K562 (cell line): ENCODE measurements at regions not wholly inside any gene's neighbourhood (a gene's known extent, or its start where the extent isn't known, plus 50 kb on each side); places are given as distances from the start of the nearest gene placed in this dataset.
A peak's percentile ranks its signal among the peaks of the same experiment; 100 is the strongest.

Experiments
- ATAC-seq: fragments of 200-7000 bp; cut with Tn5 transposase; 3 replicates; pipeline ENCODE4 v1.9.1; 2020; ENCODE audit warnings: moderate library complexity
- BruUV-seq: library from RNA; stranded (reverse); fragments of 400-500 nt; replicated peaks from 2 replicates; lab custom pipeline; 2021; lab: Mats Ljungman, UMichigan
- CTCF ChIA-PET: fragments of 300-600 bp; formaldehyde crosslinking; extraction: SDS; loops from one replicate; lab custom pipeline; 2021; ENCODE audit warnings: low intra/inter-chr PET ratio; lab: Yijun Ruan, JAX
- POLR2A ChIA-PET: fragments of 300-600, 350-650 bp; sonication (Branson Sonifier 250); formaldehyde crosslinking; extraction: SDS; loops from one replicate; lab custom pipeline; 2021; ENCODE audit warnings: antibody characterized with exemption, inconsistent platforms; lab: Yijun Ruan, JAX
- DNase-seq, 4 experiments: peaks; one replicate each; pipeline versions ENCODE4 v3.0.0 to v3.0.0-alpha.2; 2011 to 2018; ENCODE audit warnings: low spot score in 3 of 4, mixed read lengths in 3 of 4; ENCODE audit errors: extremely low read depth in 1 of 4
- FAIRE-seq: peaks from 2 replicates; lab custom pipeline; 2011; peaks lifted over from hg19 to GRCh38; lab: Jason Lieb, UNC
- H2AFZ ChIP-seq: 2 replicates; pipeline ENCODE4 v1.6.0; 2011; ENCODE audit warnings: low read depth, low read length, control low read depth, inconsistent platforms
- H3K27ac ChIP-seq: fragments of 200-600 bp; 3 replicates; pipeline ENCODE4 v1.8.0; 2011; ENCODE audit warnings: low read depth, mild to moderate bottlenecking, control low read depth, inconsistent platforms, low read length, moderate library complexity, mixed read lengths; ENCODE audit errors: extremely low read depth
- H3K27me3 ChIP-seq, 2 experiments: fragments of 300-600 bp in 1 of 2; 2 replicates in 1 of 2; 3 replicates in 1 of 2; pipeline versions ENCODE4 v1.6.0 to v1.8.0; 2011; ENCODE audit warnings: inconsistent platforms in 2 of 2, low read length in 2 of 2, mild to moderate bottlenecking in 1 of 2, mixed read lengths in 1 of 2, moderate library complexity in 1 of 2; ENCODE audit not compliant: control insufficient read depth in 2 of 2, insufficient read depth in 2 of 2
- H3K36me3 ChIP-seq: fragments of 300-600 bp; 3 replicates; pipeline ENCODE4 v1.8.0; 2011; ENCODE audit warnings: mild to moderate bottlenecking, low read length, inconsistent platforms; ENCODE audit not compliant: control insufficient read depth, insufficient read depth
- H3K4me1 ChIP-seq, 2 experiments: fragments of 200-600 bp in 1 of 2; replicated peaks in 1 of 2; 2 replicates in 1 of 2; 3 replicates in 1 of 2; pipeline versions ENCODE4 v1.5.1 to v1.8.0; 2011; ENCODE audit warnings: inconsistent platforms in 2 of 2, low read length in 2 of 2, mild to moderate bottlenecking in 1 of 2, mixed read lengths in 1 of 2, moderate library complexity in 1 of 2; ENCODE audit not compliant: control insufficient read depth in 2 of 2, insufficient read depth in 2 of 2
- H3K4me2 ChIP-seq: 2 replicates; pipeline ENCODE4 v1.6.1; 2011; ENCODE audit warnings: low read length, control low read depth, inconsistent platforms, mixed read lengths; ENCODE audit not compliant: insufficient read depth
- H3K4me3 ChIP-seq: fragments of 200-600 bp; sonication (generic), shearing (Covaris generic); 2 replicates; pipeline ENCODE4 v1.5.1; 2016; ENCODE audit warnings: control low read depth, inconsistent platforms
- H3K79me2 ChIP-seq: fragments of 200-600 bp; 3 replicates; pipeline ENCODE4 v1.8.0; 2011; ENCODE audit warnings: low read length, inconsistent platforms; ENCODE audit not compliant: control insufficient read depth, insufficient read depth
- H3K9ac ChIP-seq, 2 experiments: 2 replicates each; pipeline versions ENCODE4 v1.6.0 to v1.6.1; 2011; ENCODE audit warnings: low read depth in 2 of 2, low read length in 2 of 2, control low read depth in 1 of 2, inconsistent platforms in 1 of 2, mild to moderate bottlenecking in 1 of 2, mixed read lengths in 1 of 2; ENCODE audit not compliant: insufficient read depth in 1 of 2
- H3K9me1 ChIP-seq: one replicate; pipeline ENCODE4 v1.6.0; 2011; ENCODE audit warnings: inconsistent platforms, mild to moderate bottlenecking, low read length, moderate library complexity; ENCODE audit not compliant: control insufficient read depth, insufficient read depth
- H3K9me3 ChIP-seq: replicated peaks from 2 replicates; pipeline ENCODE4 v1.5.1; 2011; ENCODE audit warnings: low read depth, low read length, inconsistent platforms; ENCODE audit not compliant: control insufficient read depth, insufficient read depth
- H4K20me1 ChIP-seq: replicated peaks from 2 replicates; pipeline ENCODE4 v1.6.1; 2011; ENCODE audit warnings: low read length, inconsistent platforms, mixed read lengths; ENCODE audit not compliant: control insufficient read depth, insufficient read depth
- CREB1 ChIP-seq, 2 experiments: sonication (generic) in 1 of 2; formaldehyde crosslinking in 1 of 2; IDR thresholded peaks; 2 replicates each; pipeline versions ENCODE4 v1.6.1 to v1.8.0; 2012 to 2022; ENCODE audit warnings: inconsistent platforms in 1 of 2, mild to moderate bottlenecking in 1 of 2, missing genetic modification reagents in 1 of 2, moderate library complexity in 1 of 2
- ETS2 ChIP-seq: IDR thresholded peaks from 2 replicates; pipeline ENCODE4 v1.6.1; 2016; ENCODE audit warnings: borderline replicate concordance, missing genetic modification characterization, mild to moderate bottlenecking, moderate library complexity, missing compliant biosample characterization; ENCODE audit not compliant: poor library complexity, severe bottlenecking
- HIVEP1 ChIP-seq: fragments of 250-450 bp; sonication (Bioruptor Pico); IDR thresholded peaks from 2 replicates; pipeline ENCODE4 v1.4.0; 2020; ENCODE audit warnings: mild to moderate bottlenecking
- MTA1 ChIP-seq: fragments of 450-650 bp; IDR thresholded peaks from 2 replicates; pipeline ENCODE4 v1.6.1; 2017; ENCODE audit warnings: borderline replicate concordance
- ZNF232 ChIP-seq: sonication (generic); formaldehyde crosslinking; IDR thresholded peaks from 2 replicates; pipeline ENCODE4 v1.8.0; 2022; ENCODE audit warnings: mild to moderate bottlenecking, missing genetic modification reagents
- WGBS: fragments of 100-300 bp; shearing (Covaris generic); methylation state at CpG from one replicate; pipeline ENCODE4 v1.1.6; 2016; ENCODE audit warnings: low coverage, mixed read lengths; ENCODE audit not compliant: insufficient coverage; ENCODE audit errors: missing lambda C conversion rate; 5-methylcytosine and 5-hydroxymethylcytosine counted together
- in situ Hi-C: fragments of 300-500 bp; cut with MboI; formaldehyde crosslinking; loops from 4 replicates; pipeline ENCODE4 v1.15.0; 2018; ENCODE audit warnings: inconsistent platforms, mixed read lengths
- intact Hi-C: fragments of 100-400 bp; cut with micrococcal nuclease; formaldehyde crosslinking; loops from 2 replicates; pipeline ENCODE4 v1.14.2; 2022
- TF ChIP-seq, protein P1 (sequence below): sonication (generic); formaldehyde crosslinking; IDR thresholded peaks from 2 replicates; pipeline ENCODE4 v1.8.1; 2023; ENCODE audit warnings: mild to moderate bottlenecking, missing genetic modification reagents, moderate library complexity
- TF ChIP-seq, protein P2 (sequence below): fragments of 450-650 bp; formaldehyde crosslinking; IDR thresholded peaks from 2 replicates; pipeline ENCODE4 v1.4.0; 2022; ENCODE audit warnings: missing genetic modification characterization
- TF ChIP-seq, protein P3 (sequence below): fragments of 450-650 bp; formaldehyde crosslinking; IDR thresholded peaks from 2 replicates; pipeline ENCODE4 v1.4.0; 2022; ENCODE audit warnings: missing genetic modification characterization

DNA sequence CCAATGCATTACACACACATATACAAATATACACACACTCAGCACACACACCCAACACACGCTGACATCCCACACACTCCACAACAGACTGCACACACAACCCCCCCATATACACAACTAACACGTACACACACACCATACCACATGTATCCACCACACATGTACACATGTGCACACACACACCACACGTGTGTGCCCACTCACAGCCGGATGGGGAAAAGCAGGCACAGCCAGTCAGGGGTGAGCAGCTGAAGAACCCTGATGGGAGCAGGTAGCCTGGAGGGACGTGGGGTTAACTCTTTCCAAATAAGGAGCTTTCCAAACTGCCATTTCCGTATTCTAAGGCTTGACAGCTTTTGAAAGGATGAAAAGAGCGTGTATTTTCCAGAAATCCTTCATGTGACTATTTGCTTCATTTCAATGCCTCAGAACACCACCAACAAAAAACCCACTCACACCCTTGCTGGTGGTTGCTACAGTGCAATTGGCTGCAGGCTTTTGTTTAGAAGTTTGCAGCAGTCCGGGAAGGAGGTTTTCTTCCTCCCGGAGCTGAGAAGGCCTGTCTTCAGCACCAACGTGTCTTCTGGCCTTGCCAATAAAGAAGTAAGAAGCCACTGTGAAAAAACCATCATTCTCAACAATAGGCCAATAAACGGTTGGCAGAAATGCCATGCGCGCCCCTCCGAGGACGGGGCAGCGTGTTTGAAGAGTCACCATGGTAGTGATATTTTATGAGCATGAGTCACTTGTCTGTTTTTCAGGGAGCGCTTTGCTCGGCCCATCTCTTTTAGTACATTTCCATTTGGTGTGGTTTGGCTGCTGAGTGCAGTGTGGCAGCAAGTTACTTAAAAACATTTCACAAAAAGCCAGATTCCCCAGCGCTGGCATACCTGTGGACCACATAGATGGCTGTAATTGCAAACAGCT lies 131.3 kb upstream of the GMDS start:
- in situ Hi-C loops: no loop called here
- DNase-seq: no peak
- Histone ChIP-seq H4K20me1 (no peaks in the 10 kb centered on the region), H3K36me3 (no peaks in the 10 kb centered on the region), H3K9me1 (no peaks in the 10 kb centered on the region), H3K9me3 (no peaks in the 10 kb centered on the region), H3K27ac (no peak overlapping the region), H2AFZ (no peak overlapping the region), H3K27me3 (peaks cover 3 to 23% of the 10 kb centered on the region in 2 experiments), H3K9ac (no peak overlapping the region), H3K4me3 (no peak overlapping the region), H3K4me1 (no peaks in the 10 kb centered on the region), H3K79me2 (no peaks in the 10 kb centered on the region), H3K4me2 (no peak overlapping the region)
- WGBS: under 1% methylated on average over 19 of the region's 19 CpGs
- intact Hi-C loops: no loop called here
- TF ChIP-seq MTA1: no peak
- TF ChIP-seq, protein P1, sequence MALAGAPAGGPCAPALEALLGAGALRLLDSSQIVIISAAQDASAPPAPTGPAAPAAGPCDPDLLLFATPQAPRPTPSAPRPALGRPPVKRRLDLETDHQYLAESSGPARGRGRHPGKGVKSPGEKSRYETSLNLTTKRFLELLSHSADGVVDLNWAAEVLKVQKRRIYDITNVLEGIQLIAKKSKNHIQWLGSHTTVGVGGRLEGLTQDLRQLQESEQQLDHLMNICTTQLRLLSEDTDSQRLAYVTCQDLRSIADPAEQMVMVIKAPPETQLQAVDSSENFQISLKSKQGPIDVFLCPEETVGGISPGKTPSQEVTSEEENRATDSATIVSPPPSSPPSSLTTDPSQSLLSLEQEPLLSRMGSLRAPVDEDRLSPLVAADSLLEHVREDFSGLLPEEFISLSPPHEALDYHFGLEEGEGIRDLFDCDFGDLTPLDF (CRISPR knock-in tag): no peak
- no peak for TF ChIP-seq CREB1 (IDR thresholded peaks at IDR 0.05)
- no peak for TF ChIP-seq CREB1 (CRISPR knock-in tag; IDR thresholded peaks at IDR 0.05)
- TF ChIP-seq, protein P2, sequence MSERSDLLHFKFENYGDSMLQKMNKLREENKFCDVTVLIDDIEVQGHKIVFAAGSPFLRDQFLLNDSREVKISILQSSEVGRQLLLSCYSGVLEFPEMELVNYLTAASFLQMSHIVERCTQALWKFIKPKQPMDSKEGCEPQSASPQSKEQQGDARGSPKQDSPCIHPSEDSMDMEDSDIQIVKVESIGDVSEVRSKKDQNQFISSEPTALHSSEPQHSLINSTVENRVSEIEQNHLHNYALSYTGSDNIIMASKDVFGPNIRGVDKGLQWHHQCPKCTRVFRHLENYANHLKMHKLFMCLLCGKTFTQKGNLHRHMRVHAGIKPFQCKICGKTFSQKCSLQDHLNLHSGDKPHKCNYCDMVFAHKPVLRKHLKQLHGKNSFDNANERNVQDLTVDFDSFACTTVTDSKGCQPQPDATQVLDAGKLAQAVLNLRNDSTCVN: no peak
- TF ChIP-seq ETS2 (tag): no peak
- TF ChIP-seq, protein P3, sequence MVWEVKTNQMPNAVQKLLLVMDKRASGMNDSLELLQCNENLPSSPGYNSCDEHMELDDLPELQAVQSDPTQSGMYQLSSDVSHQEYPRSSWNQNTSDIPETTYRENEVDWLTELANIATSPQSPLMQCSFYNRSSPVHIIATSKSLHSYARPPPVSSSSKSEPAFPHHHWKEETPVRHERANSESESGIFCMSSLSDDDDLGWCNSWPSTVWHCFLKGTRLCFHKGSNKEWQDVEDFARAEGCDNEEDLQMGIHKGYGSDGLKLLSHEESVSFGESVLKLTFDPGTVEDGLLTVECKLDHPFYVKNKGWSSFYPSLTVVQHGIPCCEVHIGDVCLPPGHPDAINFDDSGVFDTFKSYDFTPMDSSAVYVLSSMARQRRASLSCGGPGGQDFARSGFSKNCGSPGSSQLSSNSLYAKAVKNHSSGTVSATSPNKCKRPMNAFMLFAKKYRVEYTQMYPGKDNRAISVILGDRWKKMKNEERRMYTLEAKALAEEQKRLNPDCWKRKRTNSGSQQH (CRISPR knock-in tag): 0 out of 2 replicates have a peak, but pooled peaks have one; percentile 17
- no peak for TF ChIP-seq ZNF232 (CRISPR knock-in tag)
- TF ChIP-seq HIVEP1: no peak
- ChIA-PET POLR2A (no interaction called here), CTCF (no interaction called here)
- BruUV-seq: no TSS peak
- no peak for FAIRE-seq
- ATAC-seq: no peak
